HL-60 (cell line): ENCODE measurements at regions not wholly inside any gene's neighbourhood (a gene's known extent, or its start where the extent isn't known, plus 50 kb on each side); places are given as distances from the start of the nearest gene placed in this dataset.

Experiments
- DNase-seq, 2 experiments: peaks; one replicate each; pipeline ENCODE4 v3.0.0-alpha.2; 2010 to 2020; ENCODE audit warnings: low read depth in 1 of 2, low spot score in 1 of 2
- H3K27ac ChIP-seq: fragments of 250-450 bp; sonication (Bioruptor Pico); replicated peaks from 2 replicates; pipeline ENCODE4 v1.5.1; 2020; ENCODE audit warnings: mild to moderate bottlenecking, moderate library complexity
- H3K27me3 ChIP-seq: fragments of 250-450 bp; sonication (Bioruptor Pico); 2 replicates; pipeline ENCODE4 v1.5.1; 2021; ENCODE audit warnings: mild to moderate bottlenecking, moderate library complexity; ENCODE audit not compliant: insufficient read depth, poor library complexity, severe bottlenecking
- H3K4me3 ChIP-seq: replicated peaks from 2 replicates; pipeline ENCODE4 v1.5.1; 2011; ENCODE audit warnings: mild to moderate bottlenecking, control low read depth, low read length; ENCODE audit not compliant: insufficient read depth
- GABPA ChIP-seq: IDR thresholded peaks from 2 replicates; pipeline ENCODE4 v1.6.1; 2012; ENCODE audit warnings: low read depth
- POLR2AphosphoS5 ChIP-seq: IDR thresholded peaks from 2 replicates; pipeline ENCODE4 v1.6.1; 2012; ENCODE audit warnings: low read depth
- SPI1 ChIP-seq: IDR thresholded peaks from 2 replicates; pipeline ENCODE4 v1.6.1; 2012; ENCODE audit warnings: low read depth, mild to moderate bottlenecking, borderline replicate concordance
- TF ChIP-seq, protein P1 (sequence below): IDR thresholded peaks from one replicate; pipeline ENCODE4 v1.5.1; 2011; ENCODE audit warnings: low read length, control low read depth, inconsistent platforms; ENCODE audit not compliant: insufficient read depth
- TF ChIP-seq, protein P2 (sequence below): IDR thresholded peaks from 2 replicates; pipeline ENCODE4 v1.6.1; 2012; ENCODE audit warnings: low read depth; ENCODE audit not compliant: insufficient replicate concordance

DNA sequence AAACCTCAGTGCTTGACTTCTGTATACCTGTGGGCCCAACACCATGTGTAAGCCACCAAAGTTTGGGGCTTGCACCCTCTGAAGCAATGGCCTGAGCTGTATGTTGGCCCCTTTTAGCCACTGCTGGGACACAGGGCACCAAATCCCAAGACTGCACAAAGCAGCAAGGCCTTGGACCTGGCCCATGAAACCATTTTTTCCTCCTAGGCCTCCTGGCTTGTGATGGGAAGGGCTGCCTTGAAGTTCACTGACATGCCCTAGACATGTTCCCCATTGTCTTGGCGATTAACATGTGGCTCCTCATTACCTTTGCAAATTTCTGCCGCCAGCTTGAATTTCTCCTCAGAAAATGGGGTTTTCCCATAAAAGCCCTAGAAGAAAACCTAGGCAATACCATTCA, 345.5 kb downstream of the MLLT3 start:
- TF ChIP-seq POLR2AphosphoS5, result no peak
- TF ChIP-seq, protein P1, sequence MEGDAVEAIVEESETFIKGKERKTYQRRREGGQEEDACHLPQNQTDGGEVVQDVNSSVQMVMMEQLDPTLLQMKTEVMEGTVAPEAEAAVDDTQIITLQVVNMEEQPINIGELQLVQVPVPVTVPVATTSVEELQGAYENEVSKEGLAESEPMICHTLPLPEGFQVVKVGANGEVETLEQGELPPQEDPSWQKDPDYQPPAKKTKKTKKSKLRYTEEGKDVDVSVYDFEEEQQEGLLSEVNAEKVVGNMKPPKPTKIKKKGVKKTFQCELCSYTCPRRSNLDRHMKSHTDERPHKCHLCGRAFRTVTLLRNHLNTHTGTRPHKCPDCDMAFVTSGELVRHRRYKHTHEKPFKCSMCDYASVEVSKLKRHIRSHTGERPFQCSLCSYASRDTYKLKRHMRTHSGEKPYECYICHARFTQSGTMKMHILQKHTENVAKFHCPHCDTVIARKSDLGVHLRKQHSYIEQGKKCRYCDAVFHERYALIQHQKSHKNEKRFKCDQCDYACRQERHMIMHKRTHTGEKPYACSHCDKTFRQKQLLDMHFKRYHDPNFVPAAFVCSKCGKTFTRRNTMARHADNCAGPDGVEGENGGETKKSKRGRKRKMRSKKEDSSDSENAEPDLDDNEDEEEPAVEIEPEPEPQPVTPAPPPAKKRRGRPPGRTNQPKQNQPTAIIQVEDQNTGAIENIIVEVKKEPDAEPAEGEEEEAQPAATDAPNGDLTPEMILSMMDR, result no peak
- TF ChIP-seq GABPA, result no peak
- TF ChIP-seq, protein P2, sequence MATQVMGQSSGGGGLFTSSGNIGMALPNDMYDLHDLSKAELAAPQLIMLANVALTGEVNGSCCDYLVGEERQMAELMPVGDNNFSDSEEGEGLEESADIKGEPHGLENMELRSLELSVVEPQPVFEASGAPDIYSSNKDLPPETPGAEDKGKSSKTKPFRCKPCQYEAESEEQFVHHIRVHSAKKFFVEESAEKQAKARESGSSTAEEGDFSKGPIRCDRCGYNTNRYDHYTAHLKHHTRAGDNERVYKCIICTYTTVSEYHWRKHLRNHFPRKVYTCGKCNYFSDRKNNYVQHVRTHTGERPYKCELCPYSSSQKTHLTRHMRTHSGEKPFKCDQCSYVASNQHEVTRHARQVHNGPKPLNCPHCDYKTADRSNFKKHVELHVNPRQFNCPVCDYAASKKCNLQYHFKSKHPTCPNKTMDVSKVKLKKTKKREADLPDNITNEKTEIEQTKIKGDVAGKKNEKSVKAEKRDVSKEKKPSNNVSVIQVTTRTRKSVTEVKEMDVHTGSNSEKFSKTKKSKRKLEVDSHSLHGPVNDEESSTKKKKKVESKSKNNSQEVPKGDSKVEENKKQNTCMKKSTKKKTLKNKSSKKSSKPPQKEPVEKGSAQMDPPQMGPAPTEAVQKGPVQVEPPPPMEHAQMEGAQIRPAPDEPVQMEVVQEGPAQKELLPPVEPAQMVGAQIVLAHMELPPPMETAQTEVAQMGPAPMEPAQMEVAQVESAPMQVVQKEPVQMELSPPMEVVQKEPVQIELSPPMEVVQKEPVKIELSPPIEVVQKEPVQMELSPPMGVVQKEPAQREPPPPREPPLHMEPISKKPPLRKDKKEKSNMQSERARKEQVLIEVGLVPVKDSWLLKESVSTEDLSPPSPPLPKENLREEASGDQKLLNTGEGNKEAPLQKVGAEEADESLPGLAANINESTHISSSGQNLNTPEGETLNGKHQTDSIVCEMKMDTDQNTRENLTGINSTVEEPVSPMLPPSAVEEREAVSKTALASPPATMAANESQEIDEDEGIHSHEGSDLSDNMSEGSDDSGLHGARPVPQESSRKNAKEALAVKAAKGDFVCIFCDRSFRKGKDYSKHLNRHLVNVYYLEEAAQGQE, result no peak
- TF ChIP-seq SPI1, result no peak
- no peak for DNase-seq
- Histone ChIP-seq H3K27me3 (no peaks in the 10 kb centered on the region), H3K27ac (no peak overlapping the region), H3K4me3 (no peak overlapping the region)

DNA sequence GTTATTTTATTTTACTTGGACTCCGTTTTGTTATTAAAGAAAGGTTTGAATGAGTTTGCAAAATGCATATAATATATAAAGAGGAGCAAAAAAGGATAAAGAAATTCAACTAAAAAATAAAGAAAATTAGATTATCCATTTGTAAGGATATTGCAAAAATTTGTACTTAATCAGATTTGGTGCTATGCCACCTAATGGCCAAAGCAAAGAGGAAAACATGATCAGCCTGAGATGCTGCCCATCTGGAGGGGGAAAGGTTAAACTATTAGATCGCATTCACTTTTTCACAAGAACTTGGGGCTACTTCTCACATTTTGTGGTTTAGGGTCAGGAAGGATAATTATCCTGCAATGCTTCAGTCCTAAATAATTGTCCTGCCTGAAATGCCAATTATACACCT, 350.6 kb downstream of the MLLT3 start:
- Histone ChIP-seq H3K27ac (no peak overlapping the region), H3K4me3 (no peak overlapping the region), H3K27me3 (no peaks in the 10 kb centered on the region)
- DNase-seq, result no peak
- TF ChIP-seq SPI1 (no peak), POLR2AphosphoS5 (no peak), GABPA (no peak)
- TF ChIP-seq, protein P1, result no peak
- TF ChIP-seq, protein P2, result no peak

DNA sequence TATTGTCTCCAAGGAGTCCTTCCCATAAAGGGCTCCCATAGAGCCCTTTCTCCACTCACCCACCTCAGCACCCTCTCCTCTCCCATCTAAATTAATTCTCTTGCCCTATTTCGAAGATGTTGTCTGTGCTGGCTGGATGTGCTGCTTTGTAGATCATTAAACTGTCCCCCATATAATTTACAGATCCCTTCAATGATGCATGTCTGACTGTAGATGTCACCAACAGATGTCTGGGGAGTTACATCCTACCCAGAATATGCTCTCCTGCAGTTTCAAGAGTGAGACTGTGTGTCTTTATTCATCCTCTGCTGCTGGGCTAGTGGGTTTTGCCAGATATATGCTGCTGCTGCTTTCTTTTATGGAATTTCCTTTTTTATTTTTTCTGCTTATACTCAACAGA, 351.2 kb downstream of the MLLT3 start:
- DNase-seq, result no peak
- Histone ChIP-seq H3K4me3 (no peak overlapping the region), H3K27ac (no peak overlapping the region), H3K27me3 (no peaks in the 10 kb centered on the region)
- TF ChIP-seq GABPA (no peak), POLR2AphosphoS5 (no peak), SPI1 (no peak)
- TF ChIP-seq, protein P1, result no peak
- TF ChIP-seq, protein P2, result no peak
